Activated CD8-positive, alpha-beta memory T cell treated with anti-CD3 and anti-CD28 coated beads for 1 hour (primary cell): ENCODE measurements at regions not wholly inside any gene's neighbourhood (a gene's known extent, or its start where the extent isn't known, plus 50 kb on each side); places are given as distances from the start of the nearest gene placed in this dataset.
"Not testable (repeated sequence)": the region's sequence is repeated elsewhere in the genome, so short reads cannot be mapped to it uniquely, and the experiment has no call there.

ENCODE experiments used
- DNase-seq, 2 donors: peaks; one replicate each; pipeline ENCODE4 v3.0.0-alpha.2; 2020; ENCODE audit warnings: low read depth in 1 of 2; ENCODE audit errors: extremely low read depth in 1 of 2

- not testable (repeated sequence) for DNase-seq
These were observed 201.3 kb downstream of the LIPI start for GRCh38 chr21:14009238-14009981.

- not testable (repeated sequence) for DNase-seq
These were observed 202.3 kb downstream of the LIPI start for GRCh38 chr21:14008436-14008835.

GRCh38 chr21:14008006-14008405, 202.7 kb downstream of the LIPI start:
- DNase-seq = not testable (repeated sequence)

GRCh38 chr21:14006144-14006543, 204.6 kb downstream of the LIPI start:
- not testable (repeated sequence) for DNase-seq

- not testable (repeated sequence) for DNase-seq
These were observed 223.5 kb downstream of the LIPI start for GRCh38 chr21:13986996-13987958.

GRCh38 chr21:13985865-13986863, 224.6 kb downstream of the LIPI start:
- not testable (repeated sequence) for DNase-seq

GRCh38 chr21:13985137-13985864, 225.5 kb downstream of the LIPI start:
- DNase-seq = not testable (repeated sequence)

GRCh38 chr21:13984728-13985127, 226.0 kb downstream of the LIPI start:
- DNase-seq = not testable (repeated sequence)

- not testable (repeated sequence) for DNase-seq
These were observed 229.3 kb downstream of the LIPI start for GRCh38 chr21:13981176-13982087.

GRCh38 chr21:13980115-13980662, 230.6 kb downstream of the LIPI start:
- DNase-seq = peak; percentile 19 to 38

GRCh38 chr21:13979608-13980007, 231.1 kb downstream of the LIPI start:
- not testable (repeated sequence) for DNase-seq

- DNase-seq = not testable (repeated sequence)
These were observed 236.2 kb downstream of the LIPI start for GRCh38 chr21:13974582-13974981.

GRCh38 chr21:13969853-13970252, 240.9 kb downstream of the LIPI start:
- DNase-seq = not testable (repeated sequence)

GRCh38 chr21:13969002-13969401, 241.8 kb downstream of the LIPI start:
- not testable (repeated sequence) for DNase-seq

- not testable (repeated sequence) for DNase-seq
These were observed 247.5 kb downstream of the LIPI start for GRCh38 chr21:13963259-13963658.

- no peak for DNase-seq
These were observed 273.5 kb downstream of the LIPI start for GRCh38 chr21:13937236-13937635.

- DNase-seq = not testable (repeated sequence)
These were observed 274.5 kb downstream of the LIPI start for GRCh38 chr21:13936033-13936937.
